Endothelial cell (in vitro differentiated cells): ENCODE measurements at regions not wholly inside any gene's neighbourhood (a gene's known extent, or its start where the extent isn't known, plus 50 kb on each side); places are given as distances from the start of the nearest gene placed in this dataset.
"Not testable (repeated sequence)": the region's sequence is repeated elsewhere in the genome, so short reads cannot be mapped to it uniquely, and the experiment has no call there.

Source experiments
- DNase-seq: peaks from one replicate; pipeline ENCODE4 v3.0.0; 2021; ENCODE audit warnings: low spot score
- H3K27ac Mint-ChIP-seq: one replicate; pipeline ENCODE4 v1.8.0; 2021; ENCODE audit warnings: mixed read lengths, inconsistent platforms; ENCODE audit not compliant: unreplicated experiment
- H3K27me3 Mint-ChIP-seq: one replicate; pipeline ENCODE4 v1.8.0; 2021; ENCODE audit warnings: mild to moderate bottlenecking, moderate library complexity, mixed read lengths, inconsistent platforms; ENCODE audit not compliant: unreplicated experiment
- H3K36me3 Mint-ChIP-seq: one replicate; pipeline ENCODE4 v1.8.0; 2021; ENCODE audit warnings: mild to moderate bottlenecking, low read depth, mixed read lengths, inconsistent platforms; ENCODE audit not compliant: unreplicated experiment
- H3K4me1 Mint-ChIP-seq: one replicate; pipeline ENCODE4 v1.8.0; 2021; ENCODE audit warnings: mild to moderate bottlenecking, mixed read lengths, inconsistent platforms; ENCODE audit not compliant: unreplicated experiment
- H3K4me3 Mint-ChIP-seq: one replicate; pipeline ENCODE4 v1.8.0; 2021; ENCODE audit warnings: mild to moderate bottlenecking, mixed read lengths, inconsistent platforms; ENCODE audit not compliant: unreplicated experiment
- H3K9me3 Mint-ChIP-seq: one replicate; pipeline ENCODE4 v1.8.0; 2021; ENCODE audit warnings: mixed read lengths, inconsistent platforms; ENCODE audit not compliant: unreplicated experiment
- CTCF ChIP-seq: fragments of 200-600 bp; sonication (generic); IDR thresholded peaks from one replicate; pipeline ENCODE4 v1.5.0; 2021; ENCODE audit warnings: antibody characterized with exemption; ENCODE audit not compliant: unreplicated experiment

GRCh38 chr3:157588386-157589060 lies 85.3 kb upstream of the VEPH1 start:
- no peak for TF ChIP-seq CTCF
- no peak overlapping the region for H3K4me3 Mint-ChIP-seq
- H3K27ac Mint-ChIP-seq = no peak overlapping the region
- peaks cover 11% of the 10 kb centered on the region for H3K4me1 Mint-ChIP-seq
- DNase-seq = no peak
- H3K27me3 Mint-ChIP-seq = peaks cover 3% of the 10 kb centered on the region
- no peaks in the 10 kb centered on the region for H3K36me3 Mint-ChIP-seq
- H3K9me3 Mint-ChIP-seq = no peaks in the 10 kb centered on the region

- no peak overlapping the region for H3K27ac Mint-ChIP-seq
- H3K4me3 Mint-ChIP-seq = no peak overlapping the region
- H3K27me3 Mint-ChIP-seq = peaks cover 3% of the 10 kb centered on the region
- H3K9me3 Mint-ChIP-seq = no peaks in the 10 kb centered on the region
- H3K4me1 Mint-ChIP-seq = no peaks in the 10 kb centered on the region
- DNase-seq = no peak
- no peak for TF ChIP-seq CTCF
- no peaks in the 10 kb centered on the region for H3K36me3 Mint-ChIP-seq
Observed at GRCh38 chr3:157586293-157586692, 83.1 kb upstream of the VEPH1 start.

- Mint-ChIP-seq H3K27ac (no peak overlapping the region), H3K4me1 (no peaks in the 10 kb centered on the region), H3K9me3 (no peaks in the 10 kb centered on the region)
Observed at GRCh38 chr3:157585386-157585785, 82.2 kb upstream of the VEPH1 start.

GRCh38 chr3:157582637-157582973 lies 79.4 kb upstream of the VEPH1 start:
- Mint-ChIP-seq H3K27ac (no peak overlapping the region), H3K27me3 (peaks cover 3% of the 10 kb centered on the region), H3K9me3 (no peaks in the 10 kb centered on the region), H3K4me3 (no peak overlapping the region), H3K4me1 (no peaks in the 10 kb centered on the region), H3K36me3 (no peaks in the 10 kb centered on the region)
- no peak for TF ChIP-seq CTCF
- no peak for DNase-seq

More at GRCh38 chr3:157585386-157585785, 82.2 kb upstream of the VEPH1 start:
- no peak for TF ChIP-seq CTCF
- Mint-ChIP-seq H3K4me3 (no peak overlapping the region), H3K27me3 (peaks cover 3% of the 10 kb centered on the region), H3K36me3 (no peaks in the 10 kb centered on the region)
- DNase-seq = no peak

GRCh38 chr3:157581956-157582636 lies 78.9 kb upstream of the VEPH1 start:
- H3K27ac Mint-ChIP-seq, H3K4me1 Mint-ChIP-seq, H3K36me3 Mint-ChIP-seq, H3K27me3 Mint-ChIP-seq, H3K9me3 Mint-ChIP-seq, H3K4me3 Mint-ChIP-seq, DNase-seq: not testable (repeated sequence)
